Karpas-422 (cell line): ENCODE measurements at regions not wholly inside any gene's neighbourhood (a gene's known extent, or its start where the extent isn't known, plus 50 kb on each side); places are given as distances from the start of the nearest gene placed in this dataset.

Experiments
- DNase-seq: peaks from one replicate; pipeline ENCODE4 v3.0.0-alpha.2; 2015
- H2AFZ ChIP-seq: fragments of 200-600 bp; sonication (generic); 2 replicates; pipeline ENCODE4 v1.6.1; 2014; ENCODE audit warnings: antibody characterized with exemption, low read length, mixed read lengths
- H3K27ac ChIP-seq: fragments of 200-600 bp; sonication (generic); 2 replicates; pipeline ENCODE4 v1.5.1; 2014; ENCODE audit warnings: mild to moderate bottlenecking, low read length, moderate library complexity
- H3K27me3 ChIP-seq: fragments of 200-600 bp; sonication (generic); 2 replicates; pipeline ENCODE4 v1.6.1; 2014; ENCODE audit warnings: low read length, mixed read lengths
- H3K36me3 ChIP-seq: fragments of 200-600 bp; sonication (generic); 2 replicates; pipeline ENCODE4 v1.6.1; 2014; ENCODE audit warnings: low read length, mixed read lengths; ENCODE audit not compliant: insufficient read depth
- H3K4me1 ChIP-seq: fragments of 200-600 bp; sonication (generic); 2 replicates; pipeline ENCODE4 v1.6.1; 2014; ENCODE audit warnings: mild to moderate bottlenecking, low read length, mixed read lengths
- H3K4me2 ChIP-seq: fragments of 200-600 bp; sonication (generic); 2 replicates; pipeline ENCODE4 v1.6.1; 2014; ENCODE audit warnings: low read length, low read depth, mild to moderate bottlenecking; ENCODE audit not compliant: poor library complexity, severe bottlenecking
- H3K4me3 ChIP-seq: fragments of 200-600 bp; sonication (generic); 2 replicates; pipeline ENCODE4 v1.5.1; 2014; ENCODE audit warnings: mild to moderate bottlenecking, antibody characterized with exemption, low read length, mixed read lengths
- H3K79me2 ChIP-seq: fragments of 200-600 bp; sonication (generic); 2 replicates; pipeline ENCODE4 v1.6.1; 2014; ENCODE audit warnings: mild to moderate bottlenecking, low read length, mixed read lengths
- H3K9ac ChIP-seq: fragments of 200-600 bp; sonication (generic); 2 replicates; pipeline ENCODE4 v1.6.0; 2014; ENCODE audit warnings: low read length
- H3K9me2 ChIP-seq: fragments of 200-600 bp; sonication (generic), shearing (Covaris generic); replicated peaks from 2 replicates; pipeline ENCODE4 v1.6.0; 2014; ENCODE audit warnings: mild to moderate bottlenecking, low read length, moderate library complexity; ENCODE audit not compliant: insufficient read depth
- H3K9me3 ChIP-seq: fragments of 300-700, 200-600 bp; sonication (generic); 2 replicates; pipeline ENCODE4 v1.6.1; 2014; ENCODE audit warnings: low read length, mixed read lengths
- H4K20me1 ChIP-seq: fragments of 200-600 bp; sonication (generic); 2 replicates; pipeline ENCODE4 v1.6.1; 2014; ENCODE audit warnings: mild to moderate bottlenecking, antibody characterized with exemption, low read length, low read depth; ENCODE audit not compliant: insufficient read depth

- Histone ChIP-seq H4K20me1 (no peaks in the 10 kb centered on the region), H3K27me3 (no peaks in the 10 kb centered on the region), H3K9ac (no peak overlapping the region), H3K9me2 (no peaks in the 10 kb centered on the region), H3K9me3 (no peaks in the 10 kb centered on the region), H3K4me2 (no peak overlapping the region), H3K4me3 (no peak overlapping the region), H3K79me2 (no peaks in the 10 kb centered on the region), H3K4me1 (no peaks in the 10 kb centered on the region), H2AFZ (no peak overlapping the region), H3K36me3 (no peaks in the 10 kb centered on the region), H3K27ac (no peak overlapping the region)
- no peak for DNase-seq
Measured at GRCh38 chr10:43891241-43891640, 242.6 kb upstream of the ZNF32 start.

GRCh38 chr10:43890124-43890523 lies 241.4 kb upstream of the ZNF32 start:
- H3K27ac ChIP-seq: no peak overlapping the region
- DNase-seq: no peak
- no peaks in the 10 kb centered on the region for H3K79me2 ChIP-seq
- no peaks in the 10 kb centered on the region for H4K20me1 ChIP-seq
- no peaks in the 10 kb centered on the region for H3K27me3 ChIP-seq
- no peaks in the 10 kb centered on the region for H3K9me3 ChIP-seq
- H3K9me2 ChIP-seq: no peaks in the 10 kb centered on the region
- H3K4me1 ChIP-seq: no peaks in the 10 kb centered on the region
- H3K36me3 ChIP-seq: no peaks in the 10 kb centered on the region
- no peak overlapping the region for H3K4me2 ChIP-seq
- H3K9ac ChIP-seq: no peak overlapping the region
- H3K4me3 ChIP-seq: no peak overlapping the region
- no peak overlapping the region for H2AFZ ChIP-seq

GRCh38 chr10:43888586-43888985 lies 239.9 kb upstream of the ZNF32 start:
- Histone ChIP-seq H3K9me2 (no peaks in the 10 kb centered on the region), H4K20me1 (no peaks in the 10 kb centered on the region), H3K9me3 (no peaks in the 10 kb centered on the region), H2AFZ (no peak overlapping the region), H3K27me3 (no peaks in the 10 kb centered on the region), H3K36me3 (no peaks in the 10 kb centered on the region), H3K4me1 (peaks cover 11% of the 10 kb centered on the region), H3K27ac (no peak overlapping the region), H3K79me2 (no peaks in the 10 kb centered on the region), H3K4me3 (no peak overlapping the region), H3K4me2 (no peak overlapping the region), H3K9ac (no peak overlapping the region)
- no peak for DNase-seq

GRCh38 chr10:43885842-43886241 lies 237.2 kb upstream of the ZNF32 start:
- peak; percentile 65 for DNase-seq
- Histone ChIP-seq H4K20me1 (no peaks in the 10 kb centered on the region), H2AFZ (no peak overlapping the region), H3K36me3 (no peaks in the 10 kb centered on the region), H3K27me3 (no peaks in the 10 kb centered on the region), H3K27ac (no peak overlapping the region), H3K9me2 (no peaks in the 10 kb centered on the region), H3K9me3 (no peaks in the 10 kb centered on the region), H3K4me1 (peaks cover 32% of the 10 kb centered on the region), H3K4me3 (no peak overlapping the region), H3K4me2 (no peak overlapping the region), H3K79me2 (no peaks in the 10 kb centered on the region), H3K9ac (no peak overlapping the region)

- H3K36me3 ChIP-seq: no peaks in the 10 kb centered on the region
- no peaks in the 10 kb centered on the region for H3K27me3 ChIP-seq
- H3K4me3 ChIP-seq: no peak overlapping the region
- no peaks in the 10 kb centered on the region for H3K9me2 ChIP-seq
- H3K9me3 ChIP-seq: no peaks in the 10 kb centered on the region
- no peak overlapping the region for H3K9ac ChIP-seq
- H3K27ac ChIP-seq: no peak overlapping the region
- H2AFZ ChIP-seq: no peak overlapping the region
- no peaks in the 10 kb centered on the region for H4K20me1 ChIP-seq
- peaks cover 32% of the 10 kb centered on the region for H3K4me1 ChIP-seq
- H3K4me2 ChIP-seq: no peak overlapping the region
- H3K79me2 ChIP-seq: no peaks in the 10 kb centered on the region
- DNase-seq: no peak
Measured at GRCh38 chr10:43885252-43885651, 236.6 kb upstream of the ZNF32 start.

GRCh38 chr10:43884501-43885105 lies 235.9 kb upstream of the ZNF32 start:
- Histone ChIP-seq H3K4me3 (no peak overlapping the region), H3K27me3 (no peaks in the 10 kb centered on the region), H3K4me1 (peaks cover 32% of the 10 kb centered on the region), H3K9me2 (no peaks in the 10 kb centered on the region), H3K9me3 (no peaks in the 10 kb centered on the region), H3K9ac (0 out of 2 replicates have a peak overlapping the region, but pooled peaks have one; percentile 0), H3K79me2 (no peaks in the 10 kb centered on the region), H2AFZ (peak overlapping the region; percentile 69; the same call in 1 of the 2 replicates), H3K36me3 (no peaks in the 10 kb centered on the region), H3K4me2 (peak overlapping the region; percentile 8), H4K20me1 (no peaks in the 10 kb centered on the region), H3K27ac (no peak overlapping the region)
- DNase-seq: no peak

- no peaks in the 10 kb centered on the region for H3K79me2 ChIP-seq
- H3K36me3 ChIP-seq: no peaks in the 10 kb centered on the region
- no peaks in the 10 kb centered on the region for H3K9me2 ChIP-seq
- H2AFZ ChIP-seq: no peak overlapping the region
- no peak overlapping the region for H3K9ac ChIP-seq
- no peaks in the 10 kb centered on the region for H4K20me1 ChIP-seq
- no peak overlapping the region for H3K27ac ChIP-seq
- no peaks in the 10 kb centered on the region for H3K9me3 ChIP-seq
- no peaks in the 10 kb centered on the region for H3K27me3 ChIP-seq
- no peak overlapping the region for H3K4me3 ChIP-seq
- H3K4me2 ChIP-seq: no peak overlapping the region
- no peak for DNase-seq
- peaks cover 32% of the 10 kb centered on the region for H3K4me1 ChIP-seq
Measured at GRCh38 chr10:43882711-43883110, 234.0 kb upstream of the ZNF32 start.

- no peak overlapping the region for H3K27ac ChIP-seq
- H2AFZ ChIP-seq: no peak overlapping the region
- no peak for DNase-seq
- no peaks in the 10 kb centered on the region for H4K20me1 ChIP-seq
- no peaks in the 10 kb centered on the region for H3K27me3 ChIP-seq
- H3K79me2 ChIP-seq: no peaks in the 10 kb centered on the region
- H3K9me3 ChIP-seq: no peaks in the 10 kb centered on the region
- H3K36me3 ChIP-seq: no peaks in the 10 kb centered on the region
- no peak overlapping the region for H3K4me3 ChIP-seq
- peaks cover 32% of the 10 kb centered on the region for H3K4me1 ChIP-seq
- H3K9ac ChIP-seq: no peak overlapping the region; the same call in 1 of the 2 replicates
- H3K9me2 ChIP-seq: no peaks in the 10 kb centered on the region
- no peak overlapping the region for H3K4me2 ChIP-seq
Measured at GRCh38 chr10:43881657-43882056, 233.0 kb upstream of the ZNF32 start.
